GM23338 (cell line): ENCODE measurements at regions not wholly inside any gene's neighbourhood (a gene's known extent, or its start where the extent isn't known, plus 50 kb on each side); places are given as distances from the start of the nearest gene placed in this dataset.

Experiments
- CREB1 ChIP-seq: fragments of 250-450 bp; sonication (Bioruptor Pico); IDR thresholded peaks from 2 replicates; pipeline ENCODE4 v1.5.0; 2020; ENCODE audit warnings: low read depth, mild to moderate bottlenecking, moderate library complexity
- EZH2 ChIP-seq: fragments of 200-600 bp; sonication (generic); IDR thresholded peaks from one replicate; pipeline ENCODE4 v1.8.0; 2017; ENCODE audit warnings: antibody characterized with exemption, mild to moderate bottlenecking, low read depth; ENCODE audit not compliant: unreplicated experiment
- EZH2phosphoT487 ChIP-seq: fragments of 200-600 bp; sonication (generic); IDR thresholded peaks from one replicate; pipeline ENCODE4 v1.8.1; 2018; ENCODE audit warnings: antibody characterized with exemption; ENCODE audit not compliant: unreplicated experiment
- POLR2AphosphoS5 ChIP-seq: IDR thresholded peaks from 2 replicates; pipeline ENCODE4 v1.6.1; 2016; ENCODE audit warnings: antibody characterized with exemption, low read depth
- STAT1 ChIP-seq: IDR thresholded peaks from one replicate; pipeline ENCODE4 v1.6.1; 2016; ENCODE audit warnings: antibody characterized with exemption; ENCODE audit not compliant: unreplicated experiment
- TF ChIP-seq, protein P1 (sequence below), 2 experiments: fragments of 200-600 bp in 1 of 2; sonication (generic) in 1 of 2; conservative IDR thresholded peaks; 2 replicates each; pipeline versions ENCODE4 v1.5.1 to v1.6.1; 2016 to 2017; ENCODE audit warnings: antibody characterized with exemption in 2 of 2, low read depth in 2 of 2, mild to moderate bottlenecking in 2 of 2, moderate library complexity in 1 of 2
- TF ChIP-seq, protein P2 (sequence below): IDR thresholded peaks from one replicate; pipeline ENCODE4 v1.6.1; 2018; ENCODE audit warnings: antibody characterized with exemption; ENCODE audit not compliant: unreplicated experiment

DNA sequence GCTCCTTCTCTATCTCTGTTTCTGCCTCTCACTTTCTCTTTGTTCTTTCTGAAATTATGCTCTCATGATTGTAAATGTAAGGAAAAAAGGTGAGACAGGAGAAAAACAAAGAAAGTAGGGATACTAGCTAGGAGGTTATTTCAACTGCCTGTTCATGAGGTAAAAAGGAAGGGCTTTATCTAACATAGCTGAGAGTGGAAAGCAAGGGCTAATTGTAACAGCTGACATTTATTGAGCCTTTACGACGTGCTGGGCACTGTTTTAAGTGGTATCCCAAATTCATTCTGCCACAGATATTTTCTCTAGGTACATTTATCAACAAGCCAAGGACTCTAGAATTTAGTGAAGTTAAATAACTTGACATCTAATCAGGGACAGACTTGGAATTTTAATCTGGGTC lies 133.1 kb upstream of the GNPDA2 start:
- TF ChIP-seq, protein P1, sequence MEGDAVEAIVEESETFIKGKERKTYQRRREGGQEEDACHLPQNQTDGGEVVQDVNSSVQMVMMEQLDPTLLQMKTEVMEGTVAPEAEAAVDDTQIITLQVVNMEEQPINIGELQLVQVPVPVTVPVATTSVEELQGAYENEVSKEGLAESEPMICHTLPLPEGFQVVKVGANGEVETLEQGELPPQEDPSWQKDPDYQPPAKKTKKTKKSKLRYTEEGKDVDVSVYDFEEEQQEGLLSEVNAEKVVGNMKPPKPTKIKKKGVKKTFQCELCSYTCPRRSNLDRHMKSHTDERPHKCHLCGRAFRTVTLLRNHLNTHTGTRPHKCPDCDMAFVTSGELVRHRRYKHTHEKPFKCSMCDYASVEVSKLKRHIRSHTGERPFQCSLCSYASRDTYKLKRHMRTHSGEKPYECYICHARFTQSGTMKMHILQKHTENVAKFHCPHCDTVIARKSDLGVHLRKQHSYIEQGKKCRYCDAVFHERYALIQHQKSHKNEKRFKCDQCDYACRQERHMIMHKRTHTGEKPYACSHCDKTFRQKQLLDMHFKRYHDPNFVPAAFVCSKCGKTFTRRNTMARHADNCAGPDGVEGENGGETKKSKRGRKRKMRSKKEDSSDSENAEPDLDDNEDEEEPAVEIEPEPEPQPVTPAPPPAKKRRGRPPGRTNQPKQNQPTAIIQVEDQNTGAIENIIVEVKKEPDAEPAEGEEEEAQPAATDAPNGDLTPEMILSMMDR (conservative IDR thresholded peaks at IDR 0.05; ENCODE audit: low read depth in 2 of 2): no peak
- TF ChIP-seq POLR2AphosphoS5 (no peak), CREB1 (CRISPR knock-in tag) (no peak), EZH2phosphoT487 (no peak), EZH2 (no peak), STAT1 (no peak)
- TF ChIP-seq, protein P2, sequence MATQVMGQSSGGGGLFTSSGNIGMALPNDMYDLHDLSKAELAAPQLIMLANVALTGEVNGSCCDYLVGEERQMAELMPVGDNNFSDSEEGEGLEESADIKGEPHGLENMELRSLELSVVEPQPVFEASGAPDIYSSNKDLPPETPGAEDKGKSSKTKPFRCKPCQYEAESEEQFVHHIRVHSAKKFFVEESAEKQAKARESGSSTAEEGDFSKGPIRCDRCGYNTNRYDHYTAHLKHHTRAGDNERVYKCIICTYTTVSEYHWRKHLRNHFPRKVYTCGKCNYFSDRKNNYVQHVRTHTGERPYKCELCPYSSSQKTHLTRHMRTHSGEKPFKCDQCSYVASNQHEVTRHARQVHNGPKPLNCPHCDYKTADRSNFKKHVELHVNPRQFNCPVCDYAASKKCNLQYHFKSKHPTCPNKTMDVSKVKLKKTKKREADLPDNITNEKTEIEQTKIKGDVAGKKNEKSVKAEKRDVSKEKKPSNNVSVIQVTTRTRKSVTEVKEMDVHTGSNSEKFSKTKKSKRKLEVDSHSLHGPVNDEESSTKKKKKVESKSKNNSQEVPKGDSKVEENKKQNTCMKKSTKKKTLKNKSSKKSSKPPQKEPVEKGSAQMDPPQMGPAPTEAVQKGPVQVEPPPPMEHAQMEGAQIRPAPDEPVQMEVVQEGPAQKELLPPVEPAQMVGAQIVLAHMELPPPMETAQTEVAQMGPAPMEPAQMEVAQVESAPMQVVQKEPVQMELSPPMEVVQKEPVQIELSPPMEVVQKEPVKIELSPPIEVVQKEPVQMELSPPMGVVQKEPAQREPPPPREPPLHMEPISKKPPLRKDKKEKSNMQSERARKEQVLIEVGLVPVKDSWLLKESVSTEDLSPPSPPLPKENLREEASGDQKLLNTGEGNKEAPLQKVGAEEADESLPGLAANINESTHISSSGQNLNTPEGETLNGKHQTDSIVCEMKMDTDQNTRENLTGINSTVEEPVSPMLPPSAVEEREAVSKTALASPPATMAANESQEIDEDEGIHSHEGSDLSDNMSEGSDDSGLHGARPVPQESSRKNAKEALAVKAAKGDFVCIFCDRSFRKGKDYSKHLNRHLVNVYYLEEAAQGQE: no peak
